H1 (cell line): ENCODE measurements at regions not wholly inside any gene's neighbourhood (a gene's known extent, or its start where the extent isn't known, plus 50 kb on each side); places are given as distances from the start of the nearest gene placed in this dataset.

Experiments
- CEBPB ChIP-seq: IDR thresholded peaks from 2 replicates; pipeline ENCODE4 v1.6.1; 2012; ENCODE audit warnings: low read depth, low read length
- CTBP2 ChIP-seq: IDR thresholded peaks from 2 replicates; pipeline ENCODE4 v1.7.0; 2011; ENCODE audit warnings: borderline replicate concordance, mild to moderate bottlenecking, moderate library complexity, mixed read lengths, low read length; ENCODE audit not compliant: insufficient read depth, insufficient read length
- EGR1 ChIP-seq: IDR thresholded peaks from 2 replicates; pipeline ENCODE4 v1.6.1; 2011; ENCODE audit warnings: low read depth, low read length, borderline replicate concordance
- POLR2AphosphoS5 ChIP-seq: IDR thresholded peaks from 2 replicates; pipeline ENCODE4 v1.6.1; 2011; ENCODE audit warnings: low read depth, low read length
- RXRA ChIP-seq: IDR thresholded peaks from 2 replicates; pipeline ENCODE4 v1.6.1; 2011; ENCODE audit warnings: low read depth, mild to moderate bottlenecking, low read length, moderate library complexity; ENCODE audit not compliant: insufficient read depth
- ZNF274 ChIP-seq: IDR thresholded peaks from 2 replicates; pipeline ENCODE4 v1.7.0; 2012; ENCODE audit warnings: low read length, borderline replicate concordance; ENCODE audit errors: extremely low read depth

DNA sequence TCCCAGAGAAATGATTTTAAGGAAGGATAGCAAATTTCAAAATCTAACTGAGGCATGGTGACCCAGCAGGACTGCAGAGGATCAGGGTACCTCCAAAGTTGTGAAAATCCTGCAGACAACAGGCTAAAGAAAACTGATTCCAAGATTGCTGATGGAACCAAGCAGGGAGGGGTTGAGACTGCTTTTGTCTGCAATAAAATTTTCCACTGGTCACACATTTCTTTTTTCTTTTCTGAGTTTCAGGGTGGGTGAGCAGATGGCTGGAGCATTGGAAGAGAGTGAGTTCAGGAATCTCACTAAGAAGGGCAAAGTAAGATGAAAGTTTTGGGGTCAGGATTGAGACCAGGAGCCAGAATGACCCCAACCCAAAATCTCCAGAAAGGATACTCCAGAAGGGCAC lies 321.0 kb downstream of the TNS1 start (continued):
- TF ChIP-seq POLR2AphosphoS5: no peak
- TF ChIP-seq ZNF274: no peak
- no peak for TF ChIP-seq RXRA
- no peak for TF ChIP-seq EGR1
- TF ChIP-seq CEBPB: no peak
- no peak for TF ChIP-seq CTBP2
